CD4-positive, alpha-beta T cell (primary cell): ENCODE measurements at regions not wholly inside any gene's neighbourhood (a gene's known extent, or its start where the extent isn't known, plus 50 kb on each side); places are given as distances from the start of the nearest gene placed in this dataset.

Experiments used
- ATAC-seq: fragments of 200-7000 bp; cut with Tn5 transposase; one replicate; pipeline ENCODE4 v1.10.0; 2022; ENCODE audit warnings: mild to moderate bottlenecking; ENCODE audit not compliant: poor library complexity
- CTCF ChIA-PET: fragments of 350-600 bp; sonication (Branson Sonifier 250); formaldehyde crosslinking; loops from one replicate; lab custom pipeline; 2021; ENCODE audit warnings: antibody characterized with exemption, inconsistent platforms; lab: Charles Lee
- POLR2A ChIA-PET: fragments of 350-600 bp; sonication (Branson Sonifier 250); formaldehyde crosslinking; loops from one replicate; lab custom pipeline; 2021; ENCODE audit warnings: antibody characterized with exemption, inconsistent platforms; lab: Charles Lee
- DNase-seq, 14 experiments: peaks; one replicate each; pipeline ENCODE4 v3.0.0-alpha.2; 2013 to 2020; ENCODE audit warnings: mixed read lengths in 2 of 14
- H3K27ac ChIP-seq, 2 donors: one replicate each; pipeline versions ENCODE4 v1.5.1 to v1.7.0; 2013; ENCODE audit warnings: low read length in 2 of 2, low read depth in 1 of 2, mild to moderate bottlenecking in 1 of 2
- H3K27me3 ChIP-seq, 2 experiments: 1 replicate in 1 of 2; 2 replicates in 1 of 2; pipeline versions ENCODE4 v1.6.1 to v1.7.0; 2013; ENCODE audit warnings: low read length in 2 of 2, control low read depth in 1 of 2, mild to moderate bottlenecking in 1 of 2, moderate library complexity in 1 of 2; ENCODE audit not compliant: insufficient read depth in 2 of 2, control insufficient read depth in 1 of 2
- H3K36me3 ChIP-seq: one replicate; pipeline ENCODE4 v1.6.1; 2013; ENCODE audit warnings: low read length, control low read depth; ENCODE audit not compliant: insufficient read depth
- H3K4me1 ChIP-seq: one replicate; pipeline ENCODE4 v1.6.1; 2013; ENCODE audit warnings: low read length, control low read depth; ENCODE audit not compliant: insufficient read depth
- H3K4me3 ChIP-seq: one replicate; pipeline ENCODE4 v1.5.1; 2013; ENCODE audit warnings: mild to moderate bottlenecking, low read length, moderate library complexity
- H3K9me3 ChIP-seq, 2 experiments: 1 replicate in 1 of 2; 2 replicates in 1 of 2; pipeline versions ENCODE4 v1.6.1 to v1.7.0; 2013; ENCODE audit warnings: low read length in 2 of 2, mild to moderate bottlenecking in 2 of 2, control low read depth in 1 of 2, moderate library complexity in 1 of 2; ENCODE audit not compliant: control insufficient read depth in 1 of 2, insufficient read depth in 1 of 2
- H3K27ac Mint-ChIP-seq: one replicate; pipeline ENCODE4 v1.8.0; 2020; ENCODE audit warnings: mixed read lengths
- H3K27me3 Mint-ChIP-seq: one replicate; pipeline ENCODE4 v1.8.0; 2021; ENCODE audit warnings: mixed read lengths
- H3K36me3 Mint-ChIP-seq: one replicate; pipeline ENCODE4 v1.8.0; 2021; ENCODE audit warnings: low read depth, mixed read lengths
- H3K4me1 Mint-ChIP-seq: one replicate; pipeline ENCODE4 v1.8.0; 2021; ENCODE audit warnings: low read depth, mixed read lengths
- H3K4me3 Mint-ChIP-seq: one replicate; pipeline ENCODE4 v1.8.0; 2020; ENCODE audit warnings: mild to moderate bottlenecking, mixed read lengths
- H3K9me3 Mint-ChIP-seq: one replicate; pipeline ENCODE4 v1.8.0; 2020; ENCODE audit warnings: mixed read lengths
- CTCF ChIP-seq: fragments of 200-600 bp; IDR thresholded peaks from one replicate; pipeline ENCODE4 v1.8.0; 2022; ENCODE audit warnings: antibody characterized with exemption, mild to moderate bottlenecking
- intact Hi-C, 2 experiments: fragments of 100-400 bp; cut with DNase I in 1 of 2; cut with micrococcal nuclease in 1 of 2; formaldehyde crosslinking; loops; one replicate each; pipeline versions ENCODE4 v1.15.1 to v1.9.0; 2023 to 2025; cut with DNase I, micrococcal nuclease

GRCh38 chr7:116443646-116444045, 55.9 kb upstream of the CAV2 start:
- H3K4me1 Mint-ChIP-seq, result no peaks in the 10 kb centered on the region
- H3K27ac Mint-ChIP-seq, result no peak overlapping the region
- intact Hi-C loops, result no loop called here
- H3K9me3 Mint-ChIP-seq, result no peaks in the 10 kb centered on the region
- DNase-seq (no peak), ATAC-seq (no peak)
- H3K4me1 ChIP-seq, result no peaks in the 10 kb centered on the region
- H3K9me3 ChIP-seq, result no peaks in the 10 kb centered on the region
- TF ChIP-seq CTCF, result no peak
- no peaks in the 10 kb centered on the region for H3K27me3 Mint-ChIP-seq
- no peaks in the 10 kb centered on the region for H3K36me3 Mint-ChIP-seq
- no peak overlapping the region for H3K4me3 Mint-ChIP-seq
- ChIA-PET POLR2A (no interaction called here), CTCF (no interaction called here)
- H3K27me3 ChIP-seq, result peaks cover 0 to 5% of the 10 kb centered on the region in 2 experiments
- no peak overlapping the region for H3K4me3 ChIP-seq
- H3K27ac ChIP-seq, result no peak overlapping the region
- no peaks in the 10 kb centered on the region for H3K36me3 ChIP-seq

GRCh38 chr7:116445447-116446211, 53.9 kb upstream of the CAV2 start:
- H3K27me3 Mint-ChIP-seq, result no peaks in the 10 kb centered on the region
- H3K36me3 ChIP-seq, result no peaks in the 10 kb centered on the region
- no peak overlapping the region for H3K27ac ChIP-seq
- no peaks in the 10 kb centered on the region for H3K4me1 ChIP-seq
- TF ChIP-seq CTCF, result no peak
- H3K9me3 Mint-ChIP-seq, result no peaks in the 10 kb centered on the region
- no peaks in the 10 kb centered on the region for H3K9me3 ChIP-seq
- no peaks in the 10 kb centered on the region for H3K4me1 Mint-ChIP-seq
- ATAC-seq (no peak), DNase-seq (no peak)
- H3K4me3 ChIP-seq, result no peak overlapping the region
- H3K27me3 ChIP-seq, result peaks cover 0 to 10% of the 10 kb centered on the region in 2 experiments
- no peak overlapping the region for H3K4me3 Mint-ChIP-seq
- no peaks in the 10 kb centered on the region for H3K36me3 Mint-ChIP-seq
- ChIA-PET POLR2A (no interaction called here), CTCF (no interaction called here)
- H3K27ac Mint-ChIP-seq, result no peak overlapping the region
- intact Hi-C loops, result no loop called here

- no peaks in the 10 kb centered on the region for H3K36me3 ChIP-seq
- no peaks in the 10 kb centered on the region for H3K27me3 Mint-ChIP-seq
- no peaks in the 10 kb centered on the region for H3K36me3 Mint-ChIP-seq
- intact Hi-C loops, result no loop called here
- no peaks in the 10 kb centered on the region for H3K4me1 ChIP-seq
- H3K4me1 Mint-ChIP-seq, result no peaks in the 10 kb centered on the region
- H3K27me3 ChIP-seq, result peaks cover 0 to 10% of the 10 kb centered on the region in 2 experiments
- H3K4me3 Mint-ChIP-seq, result no peak overlapping the region
- no peak for ATAC-seq
- CTCF ChIA-PET, result interaction anchor here (1.2 kb wide), 1 partner anchor 8 kb away, joined by 3 read pairs; no protein-coding TSS in a partner anchor
- POLR2A ChIA-PET, result no interaction called here
- H3K27ac ChIP-seq, result no peak overlapping the region
- no peak for DNase-seq
- H3K9me3 Mint-ChIP-seq, result no peaks in the 10 kb centered on the region
- H3K4me3 ChIP-seq, result no peak overlapping the region
- no peaks in the 10 kb centered on the region for H3K9me3 ChIP-seq
- TF ChIP-seq CTCF, result no peak
- no peak overlapping the region for H3K27ac Mint-ChIP-seq
Observed at GRCh38 chr7:116446212-116446855, 53.2 kb upstream of the CAV2 start.
